ENCODE measurements at regions not wholly inside any gene's neighbourhood (a gene's known extent, or its start where the extent isn't known, plus 50 kb on each side); places are given as distances from the start of the nearest gene placed in this dataset.
A peak's percentile ranks its signal among the peaks of the same experiment; 100 is the strongest.

GRCh38 chr3:76841747-76842146, 198.2 kb upstream of the ROBO2 start:
- DNase-seq: no peak

DNA sequence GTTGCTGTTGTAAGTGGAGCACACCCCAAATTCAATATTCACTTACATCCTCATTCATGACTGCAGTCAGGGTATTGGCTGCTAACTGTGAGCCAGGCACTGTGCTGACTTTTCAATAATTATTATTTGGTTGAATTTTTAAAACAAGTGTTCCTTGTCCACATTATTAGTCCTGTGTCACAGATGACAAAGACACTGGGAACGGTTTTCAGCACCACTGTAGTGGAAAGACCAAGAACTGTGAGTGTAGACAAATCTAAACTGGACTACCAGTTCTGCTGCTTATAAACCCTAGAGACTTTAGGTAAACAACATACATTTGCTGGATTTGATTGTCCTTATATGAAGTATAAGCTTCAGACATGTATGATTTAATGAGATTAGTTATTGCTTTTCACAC, 197.7 kb upstream of the ROBO2 start:
- no peak for DNase-seq

DNA sequence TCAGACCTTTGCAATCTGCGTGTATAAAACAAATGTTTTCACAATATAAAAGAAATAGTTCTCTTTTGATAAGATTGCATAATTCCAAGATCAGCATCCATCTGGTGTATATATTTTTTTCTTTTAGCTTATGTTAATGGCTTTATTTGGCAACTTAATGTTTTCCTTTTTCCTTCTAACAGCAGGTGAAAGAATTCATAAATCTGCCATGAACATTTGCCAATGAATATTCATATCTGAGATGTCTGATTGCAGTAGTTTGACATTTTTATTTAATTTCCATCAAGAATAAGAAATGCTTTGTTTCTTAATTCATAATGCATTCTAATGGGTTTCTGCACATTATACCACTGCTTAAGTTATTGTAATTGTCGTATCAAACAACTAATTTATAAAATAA, 184.4 kb upstream of the ROBO2 start:
- no peak for DNase-seq

DNA sequence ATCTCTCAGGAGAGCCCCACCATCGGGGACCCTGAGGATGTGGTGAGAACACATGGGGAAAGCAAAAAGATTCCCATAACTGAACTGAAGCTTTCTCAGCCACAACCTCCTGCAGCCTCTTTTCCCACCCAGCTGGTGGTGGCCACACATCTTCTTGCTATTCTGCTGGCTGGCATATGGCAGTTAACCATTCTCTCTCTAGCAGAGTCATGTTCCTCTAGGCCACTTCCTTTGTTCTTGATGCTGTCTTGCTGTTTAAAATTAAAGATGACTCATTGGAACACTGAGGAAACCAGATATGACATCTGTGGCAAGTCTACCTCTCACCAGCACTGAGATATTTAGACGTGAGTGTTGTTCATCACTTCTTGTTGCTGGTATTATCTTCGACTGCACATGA, 180.3 kb upstream of the ROBO2 start:
- no peak for DNase-seq

DNA sequence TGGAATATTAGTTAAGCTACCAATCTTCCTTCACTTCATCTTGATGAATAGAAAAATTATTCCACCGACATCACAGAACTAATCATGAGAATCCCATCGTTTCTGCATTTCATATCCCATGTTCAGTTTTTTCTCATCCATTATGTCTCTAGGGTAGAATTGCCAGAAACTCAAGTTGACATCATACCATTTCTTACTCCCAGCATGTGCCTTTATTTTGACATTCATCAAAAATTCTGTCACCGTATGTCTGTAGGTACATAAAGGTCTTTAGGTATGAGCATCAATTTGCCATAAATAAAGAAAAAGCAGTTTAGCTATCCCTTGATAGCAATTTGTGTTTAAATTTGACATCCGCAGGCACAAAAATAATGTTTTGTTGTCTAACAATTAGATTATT, 175.5 kb upstream of the ROBO2 start:
- no peak for DNase-seq

DNA sequence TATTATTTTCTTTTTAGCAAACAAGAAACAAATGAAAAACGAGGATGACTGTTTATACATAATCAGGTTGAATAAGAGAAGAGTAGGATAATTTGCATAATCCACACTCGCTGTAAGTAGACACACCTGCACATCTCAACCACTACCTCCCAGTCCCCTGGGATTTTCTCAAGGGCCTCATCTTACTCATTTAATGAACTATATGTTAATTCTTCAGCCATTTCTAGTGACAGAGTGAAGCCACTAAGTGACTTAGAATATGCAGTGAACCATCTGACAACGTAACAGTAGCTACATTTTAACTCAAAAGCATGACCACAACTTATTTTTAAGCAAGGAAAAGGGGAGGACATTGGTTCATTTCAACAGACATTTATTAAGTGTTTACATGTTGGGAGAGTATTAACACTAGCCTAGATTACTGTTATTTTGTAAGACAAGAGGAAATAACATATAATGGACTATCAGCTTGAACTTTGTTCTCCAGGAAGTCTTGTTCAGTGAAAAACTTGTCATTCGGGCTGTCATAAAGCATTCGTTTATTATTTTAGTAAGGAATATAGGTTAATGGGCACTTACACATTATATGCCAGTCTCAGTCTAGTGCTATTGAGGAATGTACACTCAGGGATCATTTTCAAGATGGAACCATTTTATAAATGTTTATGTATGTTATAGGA, 173.0 kb upstream of the ROBO2 start:
- no peak for DNase-seq

DNA sequence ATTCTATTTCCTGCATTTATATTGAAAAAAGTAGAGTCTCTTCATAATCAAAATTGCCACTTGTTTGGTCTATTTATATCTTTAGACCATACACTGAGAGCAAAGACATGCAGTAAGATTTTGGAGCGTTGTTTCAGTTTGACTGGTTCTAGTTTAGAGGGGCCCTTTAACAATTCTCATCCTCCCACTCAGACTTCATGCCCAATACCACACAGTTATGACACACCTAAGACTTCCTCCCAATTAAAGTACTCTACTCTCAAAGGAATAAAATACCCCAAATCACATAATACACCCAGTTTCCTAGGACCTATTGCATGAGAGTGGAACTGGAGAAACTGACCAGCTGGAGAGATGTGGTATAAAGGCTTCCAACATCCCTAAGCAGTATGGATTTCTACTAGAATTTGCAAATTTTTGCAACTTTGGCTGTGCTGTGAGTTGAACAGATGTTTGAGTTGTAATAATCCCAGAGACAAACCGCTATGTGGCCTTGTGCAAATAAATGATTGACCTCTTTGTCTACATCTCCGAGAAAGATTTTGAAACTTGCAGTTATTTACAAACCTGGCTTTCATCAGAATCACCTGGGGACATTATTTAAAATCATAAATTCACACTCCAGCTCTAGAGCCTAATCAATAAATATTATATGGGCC, 170.0 kb upstream of the ROBO2 start:
- DNase-seq: no peak

DNA sequence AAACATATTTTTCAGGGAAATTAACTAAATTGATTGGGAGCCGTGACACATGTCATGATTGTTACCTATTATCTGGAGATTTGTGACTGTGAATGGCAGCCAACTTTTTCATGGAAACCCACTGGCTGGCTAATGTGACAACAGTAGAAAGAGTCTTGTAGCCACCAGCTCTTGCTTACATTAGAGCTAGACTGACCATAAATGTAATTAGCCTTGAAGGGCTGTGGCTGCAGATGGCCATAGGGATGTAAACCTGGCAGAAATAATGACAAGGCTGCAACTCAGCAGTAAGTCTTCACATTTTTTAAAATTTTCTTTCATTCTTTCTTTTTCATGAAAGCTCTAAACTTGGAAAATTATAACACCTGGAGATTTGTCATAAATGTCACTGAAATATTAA, 168.2 kb upstream of the ROBO2 start:
- DNase-seq: no peak

DNA sequence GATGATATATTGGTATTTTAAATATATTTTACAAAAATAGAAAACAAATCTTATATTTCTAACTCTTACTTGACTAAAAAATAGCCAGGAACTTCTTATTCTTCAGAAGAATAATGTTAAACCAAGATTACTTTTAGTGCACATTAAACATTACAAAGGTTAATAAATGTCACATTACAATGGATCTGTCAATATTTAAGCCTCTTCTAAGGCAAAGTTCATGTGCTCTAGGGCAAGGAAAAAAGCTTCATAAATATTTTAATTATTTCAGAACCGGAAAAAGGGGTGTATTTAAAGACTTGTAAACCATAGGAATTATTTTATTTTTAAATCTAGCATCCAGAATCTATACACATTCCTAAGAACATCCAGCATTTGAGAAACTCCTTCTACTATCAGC, 166.9 kb upstream of the ROBO2 start:
- DNase-seq: no peak

DNA sequence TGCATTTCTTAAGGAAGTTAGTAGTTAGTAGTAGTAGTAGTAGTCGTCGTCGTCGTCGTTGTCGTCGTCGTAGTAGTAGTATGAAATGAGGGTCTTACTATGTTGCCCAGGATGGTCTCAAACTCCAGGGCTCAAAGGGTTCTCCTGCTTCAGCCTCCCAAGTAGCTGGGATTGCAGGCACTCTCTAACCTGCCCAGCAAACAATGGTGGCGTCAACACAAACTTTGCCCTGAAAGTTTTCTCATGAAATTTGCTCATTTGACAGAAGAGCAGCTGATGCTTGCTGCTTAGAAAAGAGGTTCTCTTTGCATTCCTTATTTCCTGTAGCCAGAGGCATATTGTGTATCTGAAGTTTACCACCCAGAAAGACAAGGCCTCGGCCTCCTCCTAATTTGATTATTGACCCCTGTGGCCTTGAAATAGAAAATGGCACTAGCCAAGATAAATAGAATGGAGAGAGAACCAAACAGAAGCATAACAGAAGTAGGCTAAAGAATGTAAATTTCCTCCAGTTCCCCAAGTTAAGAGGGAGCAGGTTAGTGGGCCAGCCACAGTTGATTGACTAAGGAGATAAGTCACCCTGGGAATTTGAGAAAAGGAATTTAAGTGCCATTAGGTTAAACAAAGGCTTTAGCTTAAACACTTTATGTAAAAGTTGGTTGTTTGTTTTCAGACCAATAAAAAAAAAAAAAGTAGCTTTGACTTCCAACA, 166.2 kb upstream of the ROBO2 start:
- no peak for DNase-seq

GRCh38 chr3:76879959-76880358, 159.9 kb upstream of the ROBO2 start:
- no peak for DNase-seq

GRCh38 chr3:76886761-76887500, 153.0 kb upstream of the ROBO2 start:
- DNase-seq: no peak

DNA sequence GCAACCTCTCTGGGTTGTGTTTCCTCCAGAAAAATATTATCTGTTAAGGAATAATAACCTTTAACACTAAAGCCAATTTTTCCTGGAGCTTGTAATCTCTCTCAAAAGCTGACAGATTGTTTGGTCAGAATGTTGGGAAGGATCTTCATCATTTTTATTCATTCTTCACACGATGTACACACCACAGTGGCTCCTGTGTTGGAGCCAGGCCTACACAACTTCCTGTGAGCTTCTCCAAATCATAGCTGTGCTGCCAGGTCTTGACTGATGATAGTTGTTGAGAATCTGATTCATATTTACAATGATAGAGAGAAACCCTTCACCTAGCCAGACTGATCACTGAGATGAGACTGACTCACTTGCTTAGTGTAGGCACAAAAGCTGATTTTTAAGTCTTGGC, 151.0 kb upstream of the ROBO2 start:
- no peak for DNase-seq

DNA sequence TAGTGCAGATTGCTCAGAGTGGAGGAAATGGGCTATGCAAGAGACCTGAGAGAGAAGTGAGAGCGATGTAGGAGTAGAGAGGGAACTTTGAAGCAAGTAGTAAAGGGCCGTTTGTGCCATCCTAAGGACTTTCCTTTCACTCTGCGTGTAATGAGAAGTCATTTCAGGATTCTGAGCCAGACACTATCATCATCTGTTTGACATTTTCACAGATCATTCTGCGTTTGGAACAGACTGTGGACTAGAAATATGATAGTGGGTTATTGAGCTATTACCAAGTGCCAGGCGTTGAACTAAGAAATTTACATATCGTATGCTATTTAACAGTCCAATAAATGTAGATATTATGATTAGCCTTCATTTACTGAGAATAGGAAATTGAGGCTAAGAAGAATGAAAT, 150.0 kb upstream of the ROBO2 start:
- no peak for DNase-seq

- DNase-seq: no peak
Measured at GRCh38 chr3:76897076-76897475, 142.8 kb upstream of the ROBO2 start.

DNA sequence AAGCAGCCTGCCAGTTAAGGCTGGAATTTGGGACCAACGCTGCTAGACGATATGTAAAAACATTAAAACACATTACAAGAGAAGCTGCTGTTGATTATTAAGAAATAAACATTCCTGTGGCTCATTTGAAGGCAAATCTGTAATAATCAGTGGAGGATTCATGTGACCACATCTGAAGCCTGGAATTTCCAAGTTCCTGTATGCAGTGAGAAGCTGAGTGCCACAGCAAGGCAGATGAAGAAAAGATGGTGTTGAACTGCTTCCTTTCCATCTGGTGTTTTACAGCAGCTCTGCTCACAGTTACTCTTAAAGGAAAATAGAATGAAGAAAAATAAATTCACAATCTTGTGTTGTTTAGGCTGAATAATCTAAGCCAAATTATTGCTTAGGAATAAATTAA, 139.3 kb upstream of the ROBO2 start:
- DNase-seq: no peak

GRCh38 chr3:76908156-76908555, 131.7 kb upstream of the ROBO2 start:
- DNase-seq: no peak

- DNase-seq: no peak
Measured at GRCh38 chr3:76912841-76913383, 127.0 kb upstream of the ROBO2 start.

GRCh38 chr3:76917436-76917835, 122.5 kb upstream of the ROBO2 start:
- peak in 1 of 2 donors; percentile 32 for DNase-seq

- no peak for DNase-seq
Measured at GRCh38 chr3:76920511-76920910, 119.4 kb upstream of the ROBO2 start.

- no peak for DNase-seq
Measured at GRCh38 chr3:76923485-76923884, 116.4 kb upstream of the ROBO2 start.

- DNase-seq: no peak
Measured at GRCh38 chr3:76930712-76931111, 109.2 kb upstream of the ROBO2 start.

- DNase-seq: no peak
Measured at GRCh38 chr3:76933245-76933644, 106.7 kb upstream of the ROBO2 start.
